C4-2B (cell line): ENCODE measurements at regions not wholly inside any gene's neighbourhood (a gene's known extent, or its start where the extent isn't known, plus 50 kb on each side); places are given as distances from the start of the nearest gene placed in this dataset.
A peak's percentile ranks its signal among the peaks of the same experiment; 100 is the strongest.

ENCODE experiments used
- H3K27ac ChIP-seq: fragments of 450-650 bp; 2 replicates; pipeline ENCODE4 v1.5.1; 2017
- ZFX ChIP-seq: fragments of 450-650 bp; IDR thresholded peaks from 2 replicates; pipeline ENCODE4 v1.6.1; 2017
- TF ChIP-seq, protein P1 (sequence below): fragments of 450-650 bp; conservative IDR thresholded peaks from 2 replicates; pipeline ENCODE4 v1.5.1; 2017; ENCODE audit warnings: mild to moderate bottlenecking

DNA sequence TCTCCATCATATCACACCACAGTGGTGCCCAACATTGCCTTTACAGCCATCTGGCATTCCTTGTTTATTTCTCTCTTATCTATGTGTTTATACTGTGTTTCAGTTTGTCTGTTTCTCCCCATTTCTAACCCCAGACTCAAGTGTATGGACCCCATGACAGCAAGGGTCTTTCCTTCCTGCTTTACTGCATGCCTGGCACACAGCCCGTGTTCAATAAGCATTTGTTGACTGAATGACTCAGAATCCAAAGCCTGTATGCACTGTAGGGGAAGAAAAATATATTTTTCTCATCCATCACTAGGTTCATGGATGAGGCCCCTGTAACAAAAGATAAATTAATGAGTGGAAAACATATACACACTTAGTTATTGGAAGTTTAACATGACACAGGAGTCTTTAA is 190.8 kb upstream of the SEMA6A start:
- TF ChIP-seq, protein P1, sequence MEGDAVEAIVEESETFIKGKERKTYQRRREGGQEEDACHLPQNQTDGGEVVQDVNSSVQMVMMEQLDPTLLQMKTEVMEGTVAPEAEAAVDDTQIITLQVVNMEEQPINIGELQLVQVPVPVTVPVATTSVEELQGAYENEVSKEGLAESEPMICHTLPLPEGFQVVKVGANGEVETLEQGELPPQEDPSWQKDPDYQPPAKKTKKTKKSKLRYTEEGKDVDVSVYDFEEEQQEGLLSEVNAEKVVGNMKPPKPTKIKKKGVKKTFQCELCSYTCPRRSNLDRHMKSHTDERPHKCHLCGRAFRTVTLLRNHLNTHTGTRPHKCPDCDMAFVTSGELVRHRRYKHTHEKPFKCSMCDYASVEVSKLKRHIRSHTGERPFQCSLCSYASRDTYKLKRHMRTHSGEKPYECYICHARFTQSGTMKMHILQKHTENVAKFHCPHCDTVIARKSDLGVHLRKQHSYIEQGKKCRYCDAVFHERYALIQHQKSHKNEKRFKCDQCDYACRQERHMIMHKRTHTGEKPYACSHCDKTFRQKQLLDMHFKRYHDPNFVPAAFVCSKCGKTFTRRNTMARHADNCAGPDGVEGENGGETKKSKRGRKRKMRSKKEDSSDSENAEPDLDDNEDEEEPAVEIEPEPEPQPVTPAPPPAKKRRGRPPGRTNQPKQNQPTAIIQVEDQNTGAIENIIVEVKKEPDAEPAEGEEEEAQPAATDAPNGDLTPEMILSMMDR, result no peak
- no peak for TF ChIP-seq ZFX
- no peak overlapping the region for H3K27ac ChIP-seq

DNA sequence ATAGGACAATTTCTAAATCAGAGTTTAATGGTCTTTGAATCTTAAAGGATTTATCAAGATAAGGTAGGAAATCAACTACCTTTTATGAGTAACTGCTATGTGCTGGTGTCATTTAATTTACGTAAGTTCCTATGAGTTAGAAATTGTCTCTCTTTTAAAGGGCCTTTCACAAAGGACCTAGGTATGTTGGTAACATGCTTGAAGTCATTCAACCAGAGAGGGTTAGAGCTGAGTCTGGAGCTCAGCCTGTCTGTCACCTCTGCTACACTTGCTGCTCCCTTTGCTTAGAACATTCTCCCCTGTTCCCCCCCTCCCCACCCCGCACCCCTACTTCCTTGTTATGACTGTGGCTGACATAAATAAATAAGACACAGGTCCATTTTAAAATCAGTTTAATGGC is 190.3 kb upstream of the SEMA6A start:
- TF ChIP-seq, protein P1, result no peak
- TF ChIP-seq ZFX, result no peak
- no peak overlapping the region for H3K27ac ChIP-seq

DNA sequence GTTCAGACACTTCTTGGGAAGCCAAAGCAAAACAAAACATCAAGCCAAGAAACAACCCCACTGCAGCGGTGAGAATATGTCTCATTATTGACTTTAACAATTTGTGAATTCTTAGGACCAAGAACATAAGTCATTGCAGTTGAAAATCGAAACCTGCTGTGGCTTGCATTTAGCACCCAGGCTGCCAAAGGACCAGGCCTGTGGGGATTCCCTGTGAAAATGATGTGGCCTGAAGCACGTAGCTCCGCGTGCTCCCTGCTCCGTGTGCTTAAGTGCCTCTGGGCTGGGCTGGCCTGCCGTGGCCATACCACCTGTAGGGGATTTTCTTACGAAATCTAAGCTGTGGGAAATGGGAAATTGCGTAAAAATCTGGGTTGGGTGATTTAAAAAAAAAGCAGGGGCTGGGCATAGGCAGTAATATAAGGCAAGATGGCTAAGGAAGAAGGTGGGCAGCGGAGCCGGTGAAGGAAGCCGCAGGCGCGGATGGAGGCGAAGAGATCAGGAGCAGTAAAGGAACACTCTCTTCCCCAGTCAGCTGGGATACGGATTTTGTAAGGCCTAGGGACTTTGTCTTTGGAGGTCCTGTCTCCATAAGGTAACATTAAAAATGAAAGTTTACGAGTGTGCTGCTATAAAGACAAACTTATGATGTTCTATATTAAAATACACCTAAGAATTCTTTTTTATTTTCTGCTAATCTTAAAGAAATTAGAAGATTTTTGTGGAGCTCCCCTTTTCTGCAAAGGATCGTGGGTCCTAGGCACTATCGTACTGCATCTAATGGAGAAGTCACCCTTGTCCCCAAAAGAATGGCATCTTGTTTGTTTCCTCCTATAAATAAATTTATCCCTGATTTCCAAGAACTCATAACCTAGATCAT is 189.6 kb upstream of the SEMA6A start:
- H3K27ac ChIP-seq, result no peak overlapping the region
- no peak for TF ChIP-seq ZFX
- TF ChIP-seq, protein P1, result no peak

DNA sequence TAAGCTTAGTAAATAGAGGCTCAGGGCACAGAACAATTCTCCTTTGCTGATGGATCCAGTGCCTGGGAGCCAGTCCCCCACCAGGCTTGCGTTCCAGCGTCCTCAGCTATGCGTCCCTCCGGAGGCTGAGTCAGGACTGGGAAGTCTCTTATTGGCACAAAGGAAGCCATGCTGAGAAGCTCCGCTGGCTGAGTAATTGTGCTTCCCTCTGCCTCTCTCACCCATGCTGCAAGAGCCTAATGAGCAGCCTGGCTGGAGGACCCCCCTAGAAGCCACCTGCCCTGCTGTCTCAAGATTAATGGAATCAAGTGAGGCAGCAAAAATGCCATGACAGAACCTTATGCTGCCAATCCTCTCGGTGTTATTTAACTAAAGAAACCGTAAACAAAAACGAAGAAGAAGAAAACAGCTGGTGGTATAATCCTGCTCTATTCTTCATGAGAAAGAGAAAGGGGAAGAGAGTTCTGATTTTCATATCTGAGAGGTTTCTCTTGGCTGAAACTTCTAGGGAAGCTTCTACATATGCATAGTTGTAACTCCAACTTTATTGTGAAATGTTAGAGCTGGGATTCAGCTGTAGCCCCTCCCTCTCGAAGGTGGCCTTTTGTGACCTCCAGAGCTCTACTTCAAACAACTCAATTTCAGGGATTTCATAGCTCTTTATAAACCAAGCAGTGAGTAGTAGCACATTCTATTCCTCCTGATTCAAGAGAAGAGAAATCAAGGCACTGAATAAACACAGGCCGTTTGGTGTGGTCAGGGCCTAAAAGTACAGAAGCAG is 185.4 kb upstream of the SEMA6A start:
- H3K27ac ChIP-seq, result no peak overlapping the region
- no peak for TF ChIP-seq ZFX
- TF ChIP-seq, protein P1, result no peak

DNA sequence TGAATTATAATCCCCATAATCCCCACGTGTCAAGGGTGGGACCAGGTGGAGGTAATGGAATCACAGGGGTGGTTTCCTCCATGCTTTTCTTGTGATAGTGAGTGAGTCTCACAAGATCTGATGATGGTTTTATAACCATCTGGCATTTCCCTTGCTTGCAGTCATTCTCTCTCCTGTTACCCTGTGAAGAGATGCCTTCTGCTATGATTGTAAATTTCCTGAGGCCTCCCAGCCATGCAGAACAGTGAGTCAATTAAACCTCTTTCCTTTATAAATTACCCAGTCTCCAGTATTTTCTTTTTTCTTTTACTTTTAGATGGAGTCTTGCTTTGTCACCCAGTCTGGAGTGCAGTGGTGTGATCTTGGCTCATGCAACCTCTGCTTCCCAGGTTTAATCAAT is 182.7 kb upstream of the SEMA6A start:
- H3K27ac ChIP-seq, result no peak overlapping the region
- TF ChIP-seq, protein P1, result no peak
- TF ChIP-seq ZFX, result no peak

DNA sequence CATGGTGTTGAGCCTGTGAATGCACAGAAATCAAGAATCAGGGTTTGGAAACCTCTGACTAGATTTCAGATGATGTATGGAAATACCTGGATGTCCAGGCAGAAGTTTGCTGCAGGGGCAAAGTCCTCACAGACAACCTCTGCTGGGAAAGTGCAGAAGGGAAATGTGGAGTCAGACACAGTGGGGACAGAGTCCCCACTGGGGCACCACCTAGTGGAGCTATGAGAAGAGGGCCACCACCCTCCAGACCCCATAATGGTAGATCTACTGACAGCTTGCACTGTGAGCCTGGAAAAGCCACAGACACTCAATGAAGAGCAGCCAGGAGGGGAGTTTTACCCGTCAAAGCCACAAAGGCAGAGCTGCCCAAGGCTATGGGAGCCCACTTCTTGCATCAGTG is 181.9 kb upstream of the SEMA6A start:
- H3K27ac ChIP-seq, result no peak overlapping the region
- no peak for TF ChIP-seq ZFX
- TF ChIP-seq, protein P1, result peak; percentile 19; the same call in 1 of the 2 replicates

DNA sequence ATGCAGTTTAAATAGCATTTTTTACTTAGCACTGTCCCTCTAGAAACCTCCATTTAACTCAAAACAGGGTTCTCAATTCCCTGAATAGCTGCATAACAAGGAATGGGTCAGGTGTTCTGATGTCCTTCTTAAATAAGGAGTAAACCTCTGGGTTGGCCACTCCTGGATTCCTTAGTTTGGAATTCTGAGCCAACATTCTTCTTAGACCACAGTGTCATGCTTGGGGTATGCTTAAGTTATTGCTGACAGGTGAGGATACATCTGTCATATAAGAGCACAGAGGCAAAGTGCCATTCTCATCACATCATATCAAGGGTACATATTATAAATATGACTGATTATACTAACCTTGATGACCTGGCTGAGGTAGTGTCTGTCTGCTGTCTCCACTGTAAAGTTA is 179.9 kb upstream of the SEMA6A start:
- TF ChIP-seq, protein P1, result no peak
- no peak for TF ChIP-seq ZFX
- H3K27ac ChIP-seq, result no peak overlapping the region
